GM10248 (cell line): ENCODE measurements at regions not wholly inside any gene's neighbourhood (a gene's known extent, or its start where the extent isn't known, plus 50 kb on each side); places are given as distances from the start of the nearest gene placed in this dataset.

ENCODE experiments used
- CTCF ChIA-PET: fragments of 300-600 bp; sonication (Branson Sonifier 250); formaldehyde crosslinking; extraction: SDS; loops from one replicate; lab custom pipeline; 2021; ENCODE audit warnings: antibody characterized with exemption; lab: Yijun Ruan, JAX
- POLR2A ChIA-PET: fragments of 350-650 bp; sonication (Branson Sonifier 250); formaldehyde crosslinking; extraction: SDS; loops from one replicate; lab custom pipeline; 2020; ENCODE audit warnings: antibody characterized with exemption; lab: Yijun Ruan, JAX
- DNase-seq: peaks from one replicate; pipeline ENCODE4 v3.0.0; 2012; ENCODE audit errors: extremely low spot score
- TF ChIP-seq, protein P1 (sequence below): IDR thresholded peaks from 2 replicates; pipeline ENCODE4 v1.5.1; 2012; ENCODE audit warnings: mild to moderate bottlenecking, low read depth; ENCODE audit errors: extremely low read depth, missing control alignments, control extremely low read depth

DNA sequence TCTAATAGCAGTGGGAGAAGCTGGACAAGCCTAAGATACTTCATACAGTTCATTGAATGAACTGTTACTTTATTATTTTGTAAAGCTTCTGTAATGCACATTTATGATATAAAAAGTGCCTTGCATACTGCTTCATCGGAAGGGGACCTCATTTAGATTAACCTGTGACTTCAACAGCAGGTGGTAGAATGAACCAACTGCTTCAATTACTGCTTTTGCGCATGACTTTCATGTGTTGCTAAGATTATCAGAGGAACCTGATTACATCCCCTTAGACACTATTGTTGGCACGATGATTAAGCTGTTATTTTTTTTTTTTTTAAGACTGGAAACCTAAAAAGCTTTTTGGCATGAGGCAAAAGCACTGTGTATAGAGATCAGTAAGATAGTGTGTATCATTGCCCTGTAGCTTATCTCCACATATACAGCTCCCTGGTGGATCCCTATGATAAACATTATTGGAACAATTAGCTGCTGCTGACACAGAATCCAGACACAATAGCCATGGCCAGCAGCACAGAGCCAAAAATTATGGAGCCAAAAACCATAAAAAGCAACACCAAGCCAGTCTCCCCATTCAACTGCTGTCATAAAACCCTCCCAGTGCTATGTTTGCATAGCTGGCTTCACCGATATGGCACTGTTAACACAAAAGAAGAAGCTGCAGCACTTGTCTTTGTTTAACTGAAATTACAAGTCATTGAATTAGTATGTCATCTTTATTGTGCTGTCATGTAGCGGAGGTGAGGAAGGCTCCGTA lies 731.6 kb upstream of the MMS22L start:
- TF ChIP-seq, protein P1, sequence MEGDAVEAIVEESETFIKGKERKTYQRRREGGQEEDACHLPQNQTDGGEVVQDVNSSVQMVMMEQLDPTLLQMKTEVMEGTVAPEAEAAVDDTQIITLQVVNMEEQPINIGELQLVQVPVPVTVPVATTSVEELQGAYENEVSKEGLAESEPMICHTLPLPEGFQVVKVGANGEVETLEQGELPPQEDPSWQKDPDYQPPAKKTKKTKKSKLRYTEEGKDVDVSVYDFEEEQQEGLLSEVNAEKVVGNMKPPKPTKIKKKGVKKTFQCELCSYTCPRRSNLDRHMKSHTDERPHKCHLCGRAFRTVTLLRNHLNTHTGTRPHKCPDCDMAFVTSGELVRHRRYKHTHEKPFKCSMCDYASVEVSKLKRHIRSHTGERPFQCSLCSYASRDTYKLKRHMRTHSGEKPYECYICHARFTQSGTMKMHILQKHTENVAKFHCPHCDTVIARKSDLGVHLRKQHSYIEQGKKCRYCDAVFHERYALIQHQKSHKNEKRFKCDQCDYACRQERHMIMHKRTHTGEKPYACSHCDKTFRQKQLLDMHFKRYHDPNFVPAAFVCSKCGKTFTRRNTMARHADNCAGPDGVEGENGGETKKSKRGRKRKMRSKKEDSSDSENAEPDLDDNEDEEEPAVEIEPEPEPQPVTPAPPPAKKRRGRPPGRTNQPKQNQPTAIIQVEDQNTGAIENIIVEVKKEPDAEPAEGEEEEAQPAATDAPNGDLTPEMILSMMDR, result no peak
- ChIA-PET POLR2A (interaction anchor here (0.5 kb wide), 1 partner anchor 1127 kb away, joined by 4 read pairs; no protein-coding TSS in a partner anchor), CTCF (interaction anchor here (0.9 to 1.1 kb wide), 3 partner anchors 11 to 18 kb away, joined by 3 to 4 read pairs (median 3); no protein-coding TSS in a partner anchor)
- DNase-seq, result no peak

DNA sequence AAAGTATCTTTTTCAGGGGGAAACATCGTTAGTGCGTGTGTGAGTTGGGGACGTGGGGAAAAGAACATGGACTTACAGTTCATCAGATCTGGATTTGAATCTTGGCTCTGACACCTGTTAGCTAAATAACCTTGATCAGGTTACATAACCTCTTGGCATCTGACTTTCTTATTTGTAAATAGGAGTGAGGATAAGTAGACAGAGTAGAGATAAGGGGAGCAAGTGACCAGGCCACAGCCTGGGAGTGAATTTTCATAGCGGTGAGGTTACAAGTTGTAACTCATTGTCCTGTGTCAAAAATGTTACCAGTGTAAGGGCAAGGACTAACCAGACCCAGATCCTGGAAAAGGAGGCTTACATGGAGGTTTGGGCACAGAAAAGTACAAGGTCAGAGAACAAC lies 733.5 kb upstream of the MMS22L start:
- ChIA-PET POLR2A (interaction anchor here (0.7 kb wide), 1 partner anchor 1078 kb away, joined by 3 read pairs; no protein-coding TSS in a partner anchor), CTCF (no interaction called here)
- TF ChIP-seq, protein P1, result no peak
- DNase-seq, result no peak

DNA sequence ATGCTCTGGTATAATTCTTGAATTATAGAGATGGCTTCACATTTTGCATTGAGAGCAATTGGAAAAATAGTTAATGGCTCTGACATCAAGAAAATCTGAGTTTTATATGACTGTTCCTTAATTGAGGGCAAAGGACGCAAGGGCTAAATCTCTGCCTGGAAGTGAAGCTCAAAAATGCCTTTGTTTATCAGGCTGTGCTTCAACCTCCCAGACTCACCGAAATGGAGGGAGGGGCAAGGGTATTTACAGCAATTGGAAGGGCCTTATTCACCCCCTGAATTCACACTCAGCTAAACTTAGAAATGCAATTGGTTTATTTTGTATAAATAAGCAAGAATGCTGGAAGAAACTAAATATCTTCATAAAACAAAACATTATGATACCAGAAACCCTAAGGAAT lies 737.2 kb upstream of the MMS22L start:
- TF ChIP-seq, protein P1, result no peak

DNA sequence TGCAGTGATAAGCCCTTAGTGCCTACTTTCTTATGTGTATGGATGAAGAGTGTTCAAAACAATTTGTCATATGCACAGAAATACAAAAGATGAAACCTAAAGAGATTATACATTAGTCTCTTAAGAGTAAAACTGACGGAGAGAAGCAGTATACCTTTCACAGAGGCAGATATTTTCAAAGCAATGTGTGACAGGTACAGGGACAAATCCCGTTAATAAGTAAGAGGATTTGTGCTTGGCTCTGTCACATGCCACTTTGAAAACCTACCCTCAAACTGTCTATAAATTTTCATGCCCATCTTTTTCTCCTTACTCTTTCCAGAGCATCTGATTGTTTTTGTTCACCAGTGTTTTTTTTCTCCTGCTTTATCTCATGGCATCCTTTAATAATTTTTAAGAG lies 741.3 kb upstream of the MMS22L start:
- TF ChIP-seq, protein P1, result no peak
- CTCF ChIA-PET, result no interaction called here
- POLR2A ChIA-PET, result no interaction called here
- no peak for DNase-seq

More for the DNA sequence above, 737.2 kb upstream of the MMS22L start:
- POLR2A ChIA-PET, result no interaction called here
- DNase-seq, result no peak
- CTCF ChIA-PET, result no interaction called here

DNA sequence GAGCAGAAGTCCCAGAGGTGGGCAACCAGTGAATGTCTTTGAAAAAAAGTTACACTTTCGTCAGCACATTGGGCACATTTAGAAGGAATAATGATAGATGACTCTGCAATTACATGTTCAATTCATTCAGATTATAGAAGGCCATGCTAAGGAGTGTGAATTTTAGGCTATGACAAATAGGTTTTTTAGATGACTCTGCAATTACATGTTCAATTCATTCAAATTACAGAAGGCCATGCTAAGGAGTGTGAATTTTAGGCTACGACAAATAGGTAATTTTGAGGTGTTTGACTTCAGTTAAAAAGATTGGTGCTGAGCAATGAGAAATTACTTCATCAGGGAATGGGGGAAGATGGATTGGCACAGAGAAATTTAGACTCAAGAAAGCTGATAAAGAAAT lies 744.9 kb upstream of the MMS22L start:
- TF ChIP-seq, protein P1, result no peak
- ChIA-PET POLR2A (no interaction called here), CTCF (no interaction called here)
- DNase-seq, result no peak

DNA sequence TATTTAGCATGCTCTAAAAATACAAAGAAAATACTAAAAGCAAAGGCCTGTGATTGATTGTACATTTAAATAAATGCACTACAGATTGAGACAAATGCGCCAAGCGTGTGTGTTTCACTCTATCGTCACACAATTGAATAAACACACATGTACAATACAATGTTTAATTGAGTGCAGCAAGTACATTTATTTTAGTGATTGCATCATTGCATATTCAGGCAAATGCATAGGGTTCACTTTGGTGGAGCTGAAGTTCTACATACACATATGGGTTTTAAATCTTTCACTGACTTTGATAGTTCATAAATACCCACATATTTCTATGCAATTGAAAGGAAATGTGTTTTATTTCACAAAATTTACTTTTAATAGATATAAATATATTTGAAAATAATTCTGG lies 750.6 kb upstream of the MMS22L start:
- TF ChIP-seq, protein P1, result no peak
- ChIA-PET CTCF (interaction anchor here (1.0 to 1.9 kb wide), 3 partner anchors 11 to 20 kb away, joined by 3 to 6 read pairs (median 4); no protein-coding TSS in a partner anchor), POLR2A (no interaction called here)
- DNase-seq, result no peak
